ENCODE measurements at regions not wholly inside any gene's neighbourhood (a gene's known extent, or its start where the extent isn't known, plus 50 kb on each side); places are given as distances from the start of the nearest gene placed in this dataset.

GRCh38 chr21:25390701-25391100 is 216.6 kb downstream of the MRPL39 start:
- no peak for TF ChIP-seq POLR2A (IDR thresholded peaks at IDR 0.05; ENCODE audit: low read length)
- TF ChIP-seq, protein P1, sequence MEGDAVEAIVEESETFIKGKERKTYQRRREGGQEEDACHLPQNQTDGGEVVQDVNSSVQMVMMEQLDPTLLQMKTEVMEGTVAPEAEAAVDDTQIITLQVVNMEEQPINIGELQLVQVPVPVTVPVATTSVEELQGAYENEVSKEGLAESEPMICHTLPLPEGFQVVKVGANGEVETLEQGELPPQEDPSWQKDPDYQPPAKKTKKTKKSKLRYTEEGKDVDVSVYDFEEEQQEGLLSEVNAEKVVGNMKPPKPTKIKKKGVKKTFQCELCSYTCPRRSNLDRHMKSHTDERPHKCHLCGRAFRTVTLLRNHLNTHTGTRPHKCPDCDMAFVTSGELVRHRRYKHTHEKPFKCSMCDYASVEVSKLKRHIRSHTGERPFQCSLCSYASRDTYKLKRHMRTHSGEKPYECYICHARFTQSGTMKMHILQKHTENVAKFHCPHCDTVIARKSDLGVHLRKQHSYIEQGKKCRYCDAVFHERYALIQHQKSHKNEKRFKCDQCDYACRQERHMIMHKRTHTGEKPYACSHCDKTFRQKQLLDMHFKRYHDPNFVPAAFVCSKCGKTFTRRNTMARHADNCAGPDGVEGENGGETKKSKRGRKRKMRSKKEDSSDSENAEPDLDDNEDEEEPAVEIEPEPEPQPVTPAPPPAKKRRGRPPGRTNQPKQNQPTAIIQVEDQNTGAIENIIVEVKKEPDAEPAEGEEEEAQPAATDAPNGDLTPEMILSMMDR (IDR thresholded peaks at IDR 0.05), result no peak
- TF ChIP-seq JUN (IDR thresholded peaks at IDR 0.05), result no peak

Data from A549 (cell line).